GM23338 (cell line): ENCODE measurements at regions not wholly inside any gene's neighbourhood (a gene's known extent, or its start where the extent isn't known, plus 50 kb on each side); places are given as distances from the start of the nearest gene placed in this dataset.

Experiments used
- ATAC-seq: fragments of 200-7000 bp; cut with Tn5 transposase; 3 replicates; pipeline ENCODE4 v1.9.1; 2020
- DNase-seq: peaks from one replicate; pipeline ENCODE4 v3.0.0-alpha.2; 2015; ENCODE audit warnings: low spot score
- H2AFZ ChIP-seq: fragments of 200-600 bp; sonication (generic); 2 replicates; pipeline ENCODE4 v1.8.0; 2016; ENCODE audit warnings: antibody characterized with exemption, mild to moderate bottlenecking, moderate library complexity
- H3F3A ChIP-seq: fragments of 200-600 bp; sonication (generic); replicated peaks from 2 replicates; pipeline ENCODE4 v1.8.0; 2017; ENCODE audit warnings: antibody characterized with exemption, mixed run types, low read depth
- H3K27ac ChIP-seq: fragments of 200-600 bp; sonication (generic); 2 replicates; pipeline ENCODE4 v1.6.1; 2016; ENCODE audit warnings: low read depth
- H3K27me3 ChIP-seq: fragments of 200-600 bp; sonication (generic); 2 replicates; pipeline ENCODE4 v1.8.0; 2016; ENCODE audit warnings: mild to moderate bottlenecking, mixed run types, moderate library complexity; ENCODE audit not compliant: insufficient read depth
- H3K36me3 ChIP-seq: fragments of 200-600 bp; sonication (generic); 2 replicates; pipeline ENCODE4 v1.8.0; 2016; ENCODE audit warnings: mild to moderate bottlenecking; ENCODE audit not compliant: insufficient read depth
- H3K4me1 ChIP-seq: fragments of 200-600 bp; sonication (generic); 2 replicates; pipeline ENCODE4 v1.8.0; 2016; ENCODE audit warnings: mild to moderate bottlenecking, moderate library complexity; ENCODE audit not compliant: insufficient read depth
- H3K4me2 ChIP-seq: fragments of 200-600 bp; sonication (generic); 2 replicates; pipeline ENCODE4 v1.7.1; 2017; ENCODE audit warnings: mixed run types
- H3K4me3 ChIP-seq: fragments of 200-600 bp; sonication (generic); 2 replicates; pipeline ENCODE4 v1.6.1; 2016; ENCODE audit warnings: mixed run types
- H3K79me2 ChIP-seq: fragments of 200-600 bp; sonication (generic); replicated peaks from 2 replicates; pipeline ENCODE4 v1.8.0; 2017; ENCODE audit warnings: mild to moderate bottlenecking; ENCODE audit not compliant: insufficient read depth
- H3K9me2 ChIP-seq: fragments of 200-600 bp; sonication (generic); 2 replicates; pipeline ENCODE4 v1.8.0; 2017; ENCODE audit not compliant: insufficient read depth
- H4K20me1 ChIP-seq: fragments of 200-600 bp; sonication (generic); replicated peaks from 2 replicates; pipeline ENCODE4 v1.8.0; 2017; ENCODE audit warnings: mild to moderate bottlenecking; ENCODE audit not compliant: insufficient read depth
- H3K27ac Mint-ChIP-seq: 2 replicates; pipeline ENCODE4 v1.8.0; 2020; ENCODE audit warnings: inconsistent platforms, mild to moderate bottlenecking, moderate library complexity, mixed read lengths
- H3K27me3 Mint-ChIP-seq: 3 replicates; pipeline ENCODE4 v1.8.0; 2022; ENCODE audit warnings: low read depth, mild to moderate bottlenecking, moderate library complexity, mixed read lengths, inconsistent platforms; ENCODE audit not compliant: insufficient read depth, poor library complexity
- H3K36me3 Mint-ChIP-seq: 3 replicates; pipeline ENCODE4 v1.8.0; 2021; ENCODE audit warnings: low read depth, mild to moderate bottlenecking, inconsistent platforms, moderate library complexity, mixed read lengths
- H3K4me1 Mint-ChIP-seq: 3 replicates; pipeline ENCODE4 v1.8.0; 2020; ENCODE audit warnings: mild to moderate bottlenecking, inconsistent platforms, mixed read lengths
- H3K4me3 Mint-ChIP-seq: 3 replicates; pipeline ENCODE4 v1.8.0; 2021; ENCODE audit warnings: moderate library complexity, mild to moderate bottlenecking, inconsistent platforms, mixed read lengths
- H3K9me3 Mint-ChIP-seq: 3 replicates; pipeline ENCODE4 v1.8.0; 2020; ENCODE audit warnings: moderate library complexity, mild to moderate bottlenecking, inconsistent platforms, mixed read lengths
- CTCF ChIP-seq, 2 experiments: fragments of 200-600 bp in 1 of 2; sonication (generic) in 1 of 2; conservative IDR thresholded peaks; 2 replicates each; pipeline versions ENCODE4 v1.5.1 to v1.6.1; 2016 to 2017; ENCODE audit warnings: antibody characterized with exemption in 2 of 2, low read depth in 2 of 2, mild to moderate bottlenecking in 2 of 2, moderate library complexity in 1 of 2
- ETS1 ChIP-seq: IDR thresholded peaks from 2 replicates; pipeline ENCODE4 v1.6.1; 2016; ENCODE audit warnings: antibody characterized with exemption
- EZH2 ChIP-seq: fragments of 200-600 bp; sonication (generic); IDR thresholded peaks from one replicate; pipeline ENCODE4 v1.8.0; 2017; ENCODE audit warnings: antibody characterized with exemption, mild to moderate bottlenecking, low read depth; ENCODE audit not compliant: unreplicated experiment
- EZH2phosphoT487 ChIP-seq: fragments of 200-600 bp; sonication (generic); IDR thresholded peaks from one replicate; pipeline ENCODE4 v1.8.1; 2018; ENCODE audit warnings: antibody characterized with exemption; ENCODE audit not compliant: unreplicated experiment
- NANOG ChIP-seq: IDR thresholded peaks from 2 replicates; pipeline ENCODE4 v1.6.1; 2016; ENCODE audit warnings: antibody characterized with exemption, borderline replicate concordance
- POLR2AphosphoS5 ChIP-seq: IDR thresholded peaks from 2 replicates; pipeline ENCODE4 v1.6.1; 2016; ENCODE audit warnings: antibody characterized with exemption, low read depth
- STAT1 ChIP-seq: IDR thresholded peaks from one replicate; pipeline ENCODE4 v1.6.1; 2016; ENCODE audit warnings: antibody characterized with exemption; ENCODE audit not compliant: unreplicated experiment
- ZNF114 ChIP-seq: fragments of 250-450 bp; sonication (Bioruptor Pico); IDR thresholded peaks from 2 replicates; pipeline ENCODE4 v1.5.0; 2020; ENCODE audit warnings: mild to moderate bottlenecking, moderate library complexity
- ZNF331 ChIP-seq: fragments of 250-450 bp; sonication (Bioruptor Pico); IDR thresholded peaks from 2 replicates; pipeline ENCODE4 v1.5.0; 2020; ENCODE audit warnings: low read depth, mild to moderate bottlenecking, moderate library complexity
- ZNF462 ChIP-seq: fragments of 250-450 bp; sonication (Bioruptor Pico); IDR thresholded peaks from 2 replicates; pipeline ENCODE4 v1.5.0; 2020; ENCODE audit warnings: mild to moderate bottlenecking, moderate library complexity

- TF ChIP-seq ZNF462 (CRISPR knock-in tag), result no peak
These were observed 66.7 kb upstream of the SLC4A10 start (continued) for GRCh38 chr2:161557538-161557937.

GRCh38 chr2:161564906-161565305 is 59.3 kb upstream of the SLC4A10 start:
- H3K4me3 ChIP-seq, result no peak overlapping the region
- H3K9me2 ChIP-seq, result 0 out of 2 replicates have a peak, but pooled peaks cover 4% of the 10 kb centered on the region
- no peaks in the 10 kb centered on the region for H3F3A ChIP-seq
- H3K4me3 Mint-ChIP-seq, result no peak overlapping the region
- no peak overlapping the region for H3K27ac ChIP-seq
- DNase-seq, result no peak
- H3K36me3 ChIP-seq, result peaks cover 5% of the 10 kb centered on the region
- H3K79me2 ChIP-seq, result no peaks in the 10 kb centered on the region
- H3K36me3 Mint-ChIP-seq, result peaks cover 7% of the 10 kb centered on the region; the same call in 2 of the 3 replicates
- no peaks in the 10 kb centered on the region for H3K4me1 Mint-ChIP-seq
- no peaks in the 10 kb centered on the region for H3K27me3 ChIP-seq
- H2AFZ ChIP-seq, result no peak overlapping the region
- peaks cover 33% of the 10 kb centered on the region for H3K9me3 Mint-ChIP-seq
- peaks cover 4% of the 10 kb centered on the region for H3K27me3 Mint-ChIP-seq
- no peak for ATAC-seq
- no peaks in the 10 kb centered on the region for H3K4me1 ChIP-seq
- no peak overlapping the region for H3K4me2 ChIP-seq
- no peak overlapping the region for H3K27ac Mint-ChIP-seq
- no peaks in the 10 kb centered on the region for H4K20me1 ChIP-seq
- no peak for TF ChIP-seq ZNF331 (CRISPR knock-in tag)
- TF ChIP-seq EZH2phosphoT487, result no peak
- no peak for TF ChIP-seq CTCF (conservative IDR thresholded peaks at IDR 0.05; ENCODE audit: low read depth in 2 of 2)
- TF ChIP-seq POLR2AphosphoS5, result no peak
- TF ChIP-seq ZNF114, result no peak
- no peak for TF ChIP-seq ETS1
- TF ChIP-seq EZH2, result no peak
- TF ChIP-seq STAT1, result no peak
- no peak for TF ChIP-seq NANOG
